Heart left ventricle (tissue), 13 donors: ENCODE measurements at regions not wholly inside any gene's neighbourhood (a gene's known extent, or its start where the extent isn't known, plus 50 kb on each side); places are given as distances from the start of the nearest gene placed in this dataset.

Experiments
- POLR2A ChIP-seq, 2 donors: fragments of 450-650 bp; IDR thresholded peaks; one replicate each; pipeline ENCODE4 v1.6.1; 2017; ENCODE audit warnings: antibody characterized with exemption in 2 of 2, mild to moderate bottlenecking in 2 of 2, moderate library complexity in 2 of 2
- TF ChIP-seq, protein P1 (sequence below), 12 donors: fragments of 200-600 bp; sonication (generic) in 4 of 12; IDR thresholded peaks; one replicate each; pipeline versions ENCODE4 v1.5.0 to v1.8.0; 2018 to 2022; ENCODE audit warnings: antibody characterized with exemption in 12 of 12, mild to moderate bottlenecking in 5 of 12
- donor health status: ischemic (EF 13 %, LVEDD 7.1; RV severe dilation, severe dysfunction).
- donor health status: DM: no; HTN: yes; CAD: no.
- donor health status: DM: no; HTN: no; CAD: no.
- donor health status: ischemic (EF 25% LVEDD 6.9; RV normal size, moderate dysfunction).
- donor health status: ischemic (EF 25% LVEDD 5.7; RV mildly dilated, moderate dysfunction).
- donor health status: ischemic (EF 35%, LVEDD 5.7; RV mildly dilated, moderate dysfunction).
- donor health status: nonischemic (EF 11% LVEDD 7.7; RV severe dilation, severe dysfunction).
- donor health status: DM: yes; HTN: yes; CAD: no.
- donor health status: PGD.
- donor health status: ischemic (EF 29% LVEDD 5.4; RV normal size, mild dysfunction).
- donor health status: nonischemic (EF 23%, LVEDD 6.1; RV moderate dilation, normal function).

DNA sequence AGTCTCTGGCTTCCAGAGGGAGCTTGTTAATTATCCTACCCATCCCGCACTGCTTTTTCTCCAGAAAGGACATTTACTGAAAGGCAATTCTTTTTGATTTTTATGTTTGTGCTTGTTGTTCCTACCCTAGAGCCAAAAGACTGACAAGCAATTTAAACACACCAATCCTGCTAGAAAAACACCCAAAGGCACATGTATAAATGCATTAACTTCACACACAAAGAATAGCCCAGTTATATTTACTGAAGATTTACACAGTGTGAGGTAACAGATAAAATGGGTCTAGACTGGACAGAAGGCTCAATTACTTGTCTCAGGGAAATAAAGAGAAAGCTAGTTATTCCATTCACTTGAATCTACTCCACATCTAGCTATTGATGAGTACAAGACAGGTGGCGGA, 61.2 kb upstream of the NOCT start:
- TF ChIP-seq, protein P1, sequence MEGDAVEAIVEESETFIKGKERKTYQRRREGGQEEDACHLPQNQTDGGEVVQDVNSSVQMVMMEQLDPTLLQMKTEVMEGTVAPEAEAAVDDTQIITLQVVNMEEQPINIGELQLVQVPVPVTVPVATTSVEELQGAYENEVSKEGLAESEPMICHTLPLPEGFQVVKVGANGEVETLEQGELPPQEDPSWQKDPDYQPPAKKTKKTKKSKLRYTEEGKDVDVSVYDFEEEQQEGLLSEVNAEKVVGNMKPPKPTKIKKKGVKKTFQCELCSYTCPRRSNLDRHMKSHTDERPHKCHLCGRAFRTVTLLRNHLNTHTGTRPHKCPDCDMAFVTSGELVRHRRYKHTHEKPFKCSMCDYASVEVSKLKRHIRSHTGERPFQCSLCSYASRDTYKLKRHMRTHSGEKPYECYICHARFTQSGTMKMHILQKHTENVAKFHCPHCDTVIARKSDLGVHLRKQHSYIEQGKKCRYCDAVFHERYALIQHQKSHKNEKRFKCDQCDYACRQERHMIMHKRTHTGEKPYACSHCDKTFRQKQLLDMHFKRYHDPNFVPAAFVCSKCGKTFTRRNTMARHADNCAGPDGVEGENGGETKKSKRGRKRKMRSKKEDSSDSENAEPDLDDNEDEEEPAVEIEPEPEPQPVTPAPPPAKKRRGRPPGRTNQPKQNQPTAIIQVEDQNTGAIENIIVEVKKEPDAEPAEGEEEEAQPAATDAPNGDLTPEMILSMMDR (IDR thresholded peaks at IDR 0.05), result no peak
- TF ChIP-seq POLR2A (IDR thresholded peaks at IDR 0.05), result no peak
